H1 (cell line): ENCODE measurements at regions not wholly inside any gene's neighbourhood (a gene's known extent, or its start where the extent isn't known, plus 50 kb on each side); places are given as distances from the start of the nearest gene placed in this dataset.

Experiments
- HDAC2 ChIP-seq, 2 experiments: fragments of 300-600 bp in 1 of 2; sonication (generic) in 1 of 2; IDR thresholded peaks; 2 replicates each; pipeline ENCODE4 v1.6.1; 2011 to 2012; ENCODE audit warnings: low read depth in 2 of 2, low read length in 2 of 2, mild to moderate bottlenecking in 2 of 2, moderate library complexity in 2 of 2, borderline replicate concordance in 1 of 2, inconsistent platforms in 1 of 2
- RFX5 ChIP-seq: IDR thresholded peaks from 2 replicates; pipeline ENCODE4 v1.6.1; 2011; ENCODE audit warnings: low read depth, low read length, improper control_type of control experiment, borderline replicate concordance
- SP2 ChIP-seq: IDR thresholded peaks from 2 replicates; pipeline ENCODE4 v1.6.1; 2012; ENCODE audit warnings: mild to moderate bottlenecking, low read length, inconsistent platforms
- TF ChIP-seq, protein P1 (sequence below): fragments of 300-600 bp; sonication (generic); IDR thresholded peaks from 2 replicates; pipeline ENCODE4 v1.7.1; 2012; ENCODE audit warnings: low read length, moderate library complexity, mild to moderate bottlenecking, inconsistent platforms; ENCODE audit not compliant: insufficient replicate concordance

DNA sequence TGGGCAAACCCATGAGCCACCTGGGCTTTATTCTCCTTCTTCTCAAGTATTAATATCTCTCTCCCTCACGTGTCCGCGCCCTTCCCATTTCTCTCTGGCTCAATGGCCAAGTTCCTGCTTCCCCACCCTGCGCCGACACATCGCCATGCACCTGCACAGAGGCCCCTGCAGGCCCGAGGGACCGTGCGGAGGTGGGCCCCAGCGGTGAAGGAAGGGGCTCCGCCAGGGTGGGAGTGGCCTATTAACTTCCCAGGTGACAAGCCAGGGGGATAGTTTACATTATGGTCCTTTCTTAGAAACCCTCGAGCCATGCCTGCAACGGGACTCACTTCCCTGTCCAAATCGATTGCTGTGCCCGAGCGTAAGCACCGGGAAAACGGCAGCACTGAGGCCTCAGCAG is 110.0 kb upstream of the ADARB2 start (continued):
- TF ChIP-seq, protein P1, sequence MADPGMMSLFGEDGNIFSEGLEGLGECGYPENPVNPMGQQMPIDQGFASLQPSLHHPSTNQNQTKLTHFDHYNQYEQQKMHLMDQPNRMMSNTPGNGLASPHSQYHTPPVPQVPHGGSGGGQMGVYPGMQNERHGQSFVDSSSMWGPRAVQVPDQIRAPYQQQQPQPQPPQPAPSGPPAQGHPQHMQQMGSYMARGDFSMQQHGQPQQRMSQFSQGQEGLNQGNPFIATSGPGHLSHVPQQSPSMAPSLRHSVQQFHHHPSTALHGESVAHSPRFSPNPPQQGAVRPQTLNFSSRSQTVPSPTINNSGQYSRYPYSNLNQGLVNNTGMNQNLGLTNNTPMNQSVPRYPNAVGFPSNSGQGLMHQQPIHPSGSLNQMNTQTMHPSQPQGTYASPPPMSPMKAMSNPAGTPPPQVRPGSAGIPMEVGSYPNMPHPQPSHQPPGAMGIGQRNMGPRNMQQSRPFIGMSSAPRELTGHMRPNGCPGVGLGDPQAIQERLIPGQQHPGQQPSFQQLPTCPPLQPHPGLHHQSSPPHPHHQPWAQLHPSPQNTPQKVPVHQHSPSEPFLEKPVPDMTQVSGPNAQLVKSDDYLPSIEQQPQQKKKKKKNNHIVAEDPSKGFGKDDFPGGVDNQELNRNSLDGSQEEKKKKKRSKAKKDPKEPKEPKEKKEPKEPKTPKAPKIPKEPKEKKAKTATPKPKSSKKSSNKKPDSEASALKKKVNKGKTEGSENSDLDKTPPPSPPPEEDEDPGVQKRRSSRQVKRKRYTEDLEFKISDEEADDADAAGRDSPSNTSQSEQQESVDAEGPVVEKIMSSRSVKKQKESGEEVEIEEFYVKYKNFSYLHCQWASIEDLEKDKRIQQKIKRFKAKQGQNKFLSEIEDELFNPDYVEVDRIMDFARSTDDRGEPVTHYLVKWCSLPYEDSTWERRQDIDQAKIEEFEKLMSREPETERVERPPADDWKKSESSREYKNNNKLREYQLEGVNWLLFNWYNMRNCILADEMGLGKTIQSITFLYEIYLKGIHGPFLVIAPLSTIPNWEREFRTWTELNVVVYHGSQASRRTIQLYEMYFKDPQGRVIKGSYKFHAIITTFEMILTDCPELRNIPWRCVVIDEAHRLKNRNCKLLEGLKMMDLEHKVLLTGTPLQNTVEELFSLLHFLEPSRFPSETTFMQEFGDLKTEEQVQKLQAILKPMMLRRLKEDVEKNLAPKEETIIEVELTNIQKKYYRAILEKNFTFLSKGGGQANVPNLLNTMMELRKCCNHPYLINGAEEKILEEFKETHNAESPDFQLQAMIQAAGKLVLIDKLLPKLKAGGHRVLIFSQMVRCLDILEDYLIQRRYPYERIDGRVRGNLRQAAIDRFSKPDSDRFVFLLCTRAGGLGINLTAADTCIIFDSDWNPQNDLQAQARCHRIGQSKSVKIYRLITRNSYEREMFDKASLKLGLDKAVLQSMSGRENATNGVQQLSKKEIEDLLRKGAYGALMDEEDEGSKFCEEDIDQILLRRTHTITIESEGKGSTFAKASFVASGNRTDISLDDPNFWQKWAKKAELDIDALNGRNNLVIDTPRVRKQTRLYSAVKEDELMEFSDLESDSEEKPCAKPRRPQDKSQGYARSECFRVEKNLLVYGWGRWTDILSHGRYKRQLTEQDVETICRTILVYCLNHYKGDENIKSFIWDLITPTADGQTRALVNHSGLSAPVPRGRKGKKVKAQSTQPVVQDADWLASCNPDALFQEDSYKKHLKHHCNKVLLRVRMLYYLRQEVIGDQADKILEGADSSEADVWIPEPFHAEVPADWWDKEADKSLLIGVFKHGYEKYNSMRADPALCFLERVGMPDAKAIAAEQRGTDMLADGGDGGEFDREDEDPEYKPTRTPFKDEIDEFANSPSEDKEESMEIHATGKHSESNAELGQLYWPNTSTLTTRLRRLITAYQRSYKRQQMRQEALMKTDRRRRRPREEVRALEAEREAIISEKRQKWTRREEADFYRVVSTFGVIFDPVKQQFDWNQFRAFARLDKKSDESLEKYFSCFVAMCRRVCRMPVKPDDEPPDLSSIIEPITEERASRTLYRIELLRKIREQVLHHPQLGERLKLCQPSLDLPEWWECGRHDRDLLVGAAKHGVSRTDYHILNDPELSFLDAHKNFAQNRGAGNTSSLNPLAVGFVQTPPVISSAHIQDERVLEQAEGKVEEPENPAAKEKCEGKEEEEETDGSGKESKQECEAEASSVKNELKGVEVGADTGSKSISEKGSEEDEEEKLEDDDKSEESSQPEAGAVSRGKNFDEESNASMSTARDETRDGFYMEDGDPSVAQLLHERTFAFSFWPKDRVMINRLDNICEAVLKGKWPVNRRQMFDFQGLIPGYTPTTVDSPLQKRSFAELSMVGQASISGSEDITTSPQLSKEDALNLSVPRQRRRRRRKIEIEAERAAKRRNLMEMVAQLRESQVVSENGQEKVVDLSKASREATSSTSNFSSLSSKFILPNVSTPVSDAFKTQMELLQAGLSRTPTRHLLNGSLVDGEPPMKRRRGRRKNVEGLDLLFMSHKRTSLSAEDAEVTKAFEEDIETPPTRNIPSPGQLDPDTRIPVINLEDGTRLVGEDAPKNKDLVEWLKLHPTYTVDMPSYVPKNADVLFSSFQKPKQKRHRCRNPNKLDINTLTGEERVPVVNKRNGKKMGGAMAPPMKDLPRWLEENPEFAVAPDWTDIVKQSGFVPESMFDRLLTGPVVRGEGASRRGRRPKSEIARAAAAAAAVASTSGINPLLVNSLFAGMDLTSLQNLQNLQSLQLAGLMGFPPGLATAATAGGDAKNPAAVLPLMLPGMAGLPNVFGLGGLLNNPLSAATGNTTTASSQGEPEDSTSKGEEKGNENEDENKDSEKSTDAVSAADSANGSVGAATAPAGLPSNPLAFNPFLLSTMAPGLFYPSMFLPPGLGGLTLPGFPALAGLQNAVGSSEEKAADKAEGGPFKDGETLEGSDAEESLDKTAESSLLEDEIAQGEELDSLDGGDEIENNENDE = no peak
- TF ChIP-seq RFX5 (no peak), HDAC2 (IDR thresholded peaks at IDR 0.05; ENCODE audit: borderline replicate concordance in 1 of 2, low read depth in 2 of 2, low read length in 2 of 2) (no peak), SP2 (no peak)
- TF ChIP-seq, all 59 proteins: peak for 0
